Esophagus squamous epithelium (tissue), 5 donors: ENCODE measurements at regions not wholly inside any gene's neighbourhood (a gene's known extent, or its start where the extent isn't known, plus 50 kb on each side); places are given as distances from the start of the nearest gene placed in this dataset.

Experiments used
- DNase-seq: peaks from one replicate; lab custom pipeline; 2025; lab: John Stamatoyannopoulos, UW
- H3K27ac ChIP-seq, 4 donors: fragments of 200-600 bp; sonication (generic); one replicate each; pipeline ENCODE4 v1.5.1; 2016 to 2019; ENCODE audit warnings: mild to moderate bottlenecking in 1 of 4
- H3K27me3 ChIP-seq, 4 donors: fragments of 200-600 bp; sonication (generic); 1 replicate in 3 of 4; 2 replicates in 1 of 4; pipeline versions ENCODE4 v1.5.1 to v1.6.0; 2017 to 2021; ENCODE audit warnings: antibody characterized with exemption in 1 of 4
- H3K36me3 ChIP-seq, 3 donors: fragments of 200-600 bp; sonication (generic); one replicate each; pipeline ENCODE4 v1.5.1; 2016 to 2019
- H3K4me1 ChIP-seq, 3 donors: fragments of 200-600 bp; sonication (generic); one replicate each; pipeline ENCODE4 v1.5.1; 2017 to 2019
- H3K4me3 ChIP-seq, 4 donors: fragments of 200-600 bp; sonication (generic); 1 replicate in 3 of 4; 2 replicates in 1 of 4; pipeline ENCODE4 v1.5.1; 2016 to 2019; ENCODE audit warnings: mild to moderate bottlenecking in 2 of 4, moderate library complexity in 1 of 4
- H3K9me3 ChIP-seq, 3 donors: fragments of 200-600 bp; sonication (generic); one replicate each; pipeline ENCODE4 v1.5.1; 2016 to 2019
- POLR2A ChIP-seq, 4 donors: fragments of 450-650 bp; IDR thresholded peaks; one replicate each; pipeline ENCODE4 v1.6.1; 2017; ENCODE audit warnings: antibody characterized with exemption in 4 of 4, mild to moderate bottlenecking in 4 of 4, moderate library complexity in 3 of 4
- WGBS, 2 donors: methylation state at CpG; one replicate each; pipeline ENCODE4 v1.1.5; 2018; 5-methylcytosine and 5-hydroxymethylcytosine counted together
- intact Hi-C: fragments of 100-400 bp; cut with DNase I; formaldehyde crosslinking; loops from one replicate; pipeline ENCODE4 v1.15.0; 2022
- TF ChIP-seq, protein P1 (sequence below), 6 experiments: fragments of 450-650 bp in 4 of 6; fragments of 200-600 bp in 2 of 6; sonication (generic) in 2 of 6; IDR thresholded peaks; one replicate each; pipeline ENCODE4 v1.5.1; 2016 to 2019; ENCODE audit warnings: antibody characterized with exemption in 6 of 6, mild to moderate bottlenecking in 4 of 6, moderate library complexity in 4 of 6
- donor health status: DM: yes; HTN: yes; CAD: no.

DNA sequence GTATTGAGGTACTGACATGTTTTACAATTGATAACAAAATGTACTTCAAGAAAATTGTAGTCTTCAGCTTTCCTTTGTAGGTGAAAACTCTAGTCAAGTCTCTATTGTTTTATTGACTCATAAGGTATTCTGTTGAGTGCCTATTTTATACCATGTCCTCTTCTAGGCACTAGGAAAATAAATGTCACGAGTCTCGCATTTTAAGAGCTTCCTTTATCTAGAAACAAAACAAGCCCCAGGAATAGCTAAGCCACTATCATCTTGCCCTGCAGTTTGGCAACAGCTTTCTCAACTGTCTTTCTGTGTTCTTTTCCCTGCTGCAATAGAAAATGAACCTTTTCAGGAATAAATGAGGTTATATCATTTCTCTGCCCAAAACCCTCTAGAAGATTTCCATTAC lies 288.5 kb upstream of the NEGR1 start:
- WGBS, 2 donors, result 56 to 66% methylated on average over 2 of the region's 2 CpGs
- no peak overlapping the region for H3K4me3 ChIP-seq
- no peaks in the 10 kb centered on the region for H3K36me3 ChIP-seq
- no peaks in the 10 kb centered on the region for H3K27me3 ChIP-seq
- H3K4me1 ChIP-seq, result no peaks in the 10 kb centered on the region
- H3K27ac ChIP-seq, result no peak overlapping the region
- no peak for DNase-seq
- TF ChIP-seq POLR2A (IDR thresholded peaks at IDR 0.05), result no peak
- TF ChIP-seq, protein P1, sequence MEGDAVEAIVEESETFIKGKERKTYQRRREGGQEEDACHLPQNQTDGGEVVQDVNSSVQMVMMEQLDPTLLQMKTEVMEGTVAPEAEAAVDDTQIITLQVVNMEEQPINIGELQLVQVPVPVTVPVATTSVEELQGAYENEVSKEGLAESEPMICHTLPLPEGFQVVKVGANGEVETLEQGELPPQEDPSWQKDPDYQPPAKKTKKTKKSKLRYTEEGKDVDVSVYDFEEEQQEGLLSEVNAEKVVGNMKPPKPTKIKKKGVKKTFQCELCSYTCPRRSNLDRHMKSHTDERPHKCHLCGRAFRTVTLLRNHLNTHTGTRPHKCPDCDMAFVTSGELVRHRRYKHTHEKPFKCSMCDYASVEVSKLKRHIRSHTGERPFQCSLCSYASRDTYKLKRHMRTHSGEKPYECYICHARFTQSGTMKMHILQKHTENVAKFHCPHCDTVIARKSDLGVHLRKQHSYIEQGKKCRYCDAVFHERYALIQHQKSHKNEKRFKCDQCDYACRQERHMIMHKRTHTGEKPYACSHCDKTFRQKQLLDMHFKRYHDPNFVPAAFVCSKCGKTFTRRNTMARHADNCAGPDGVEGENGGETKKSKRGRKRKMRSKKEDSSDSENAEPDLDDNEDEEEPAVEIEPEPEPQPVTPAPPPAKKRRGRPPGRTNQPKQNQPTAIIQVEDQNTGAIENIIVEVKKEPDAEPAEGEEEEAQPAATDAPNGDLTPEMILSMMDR (IDR thresholded peaks at IDR 0.05), result no peak
- no peaks in the 10 kb centered on the region for H3K9me3 ChIP-seq
- intact Hi-C loops, result no loop called here

DNA sequence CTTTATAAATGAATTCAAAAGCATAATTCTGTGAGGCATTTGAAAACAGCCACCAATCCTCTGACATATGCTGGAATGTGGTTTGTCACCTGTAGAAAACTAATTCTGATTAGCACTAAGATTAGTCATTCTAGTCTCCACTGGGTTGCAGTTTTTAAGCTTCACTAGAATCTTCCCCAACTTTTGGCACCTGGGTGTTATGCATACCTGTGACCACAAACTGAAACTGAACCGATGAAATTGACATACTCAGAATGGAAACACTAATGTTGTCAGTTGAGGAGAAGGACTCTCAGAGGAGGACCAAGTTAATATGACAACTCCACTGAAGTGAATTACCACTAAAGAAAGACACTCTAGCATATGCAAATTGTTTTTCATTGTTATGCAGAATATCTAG lies 285.8 kb upstream of the NEGR1 start:
- Histone ChIP-seq H3K27me3 (no peaks in the 10 kb centered on the region), H3K4me1 (no peaks in the 10 kb centered on the region), H3K4me3 (no peak overlapping the region), H3K36me3 (no peaks in the 10 kb centered on the region), H3K27ac (no peak overlapping the region), H3K9me3 (no peaks in the 10 kb centered on the region)
- DNase-seq, result no peak
- intact Hi-C loops, result no loop called here
- TF ChIP-seq POLR2A (IDR thresholded peaks at IDR 0.05), result no peak
- TF ChIP-seq, protein P1 (IDR thresholded peaks at IDR 0.05), result no peak
- WGBS, 2 donors, result 20 to 73% methylated on average over 1 of the region's 1 CpG

DNA sequence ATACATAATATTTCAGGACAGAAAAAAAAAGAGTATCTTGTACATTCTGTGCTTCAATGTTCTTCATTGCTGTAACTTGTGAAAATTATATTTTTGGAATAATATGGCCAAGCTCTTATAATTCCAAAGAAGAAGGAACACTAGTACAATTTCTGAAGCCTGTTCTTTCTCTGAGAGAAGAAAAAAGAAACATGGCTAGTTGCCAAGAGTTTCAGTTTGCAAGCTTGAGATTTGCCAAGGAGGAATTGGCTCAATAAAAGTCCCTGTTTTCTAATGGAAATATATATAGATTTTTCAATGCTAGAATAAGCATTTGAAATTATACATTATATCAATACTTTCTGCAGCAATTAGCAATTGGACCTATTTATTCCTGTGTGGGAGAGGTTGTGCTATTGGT lies 285.2 kb upstream of the NEGR1 start:
- H3K4me1 ChIP-seq, result no peaks in the 10 kb centered on the region
- no peak for DNase-seq
- H3K27ac ChIP-seq, result no peak overlapping the region
- intact Hi-C loops, result no loop called here
- H3K27me3 ChIP-seq, result no peaks in the 10 kb centered on the region
- H3K9me3 ChIP-seq, result no peaks in the 10 kb centered on the region
- TF ChIP-seq, protein P1 (IDR thresholded peaks at IDR 0.05), result no peak
- TF ChIP-seq POLR2A (IDR thresholded peaks at IDR 0.05), result no peak
- H3K4me3 ChIP-seq, result no peak overlapping the region
- no peaks in the 10 kb centered on the region for H3K36me3 ChIP-seq

DNA sequence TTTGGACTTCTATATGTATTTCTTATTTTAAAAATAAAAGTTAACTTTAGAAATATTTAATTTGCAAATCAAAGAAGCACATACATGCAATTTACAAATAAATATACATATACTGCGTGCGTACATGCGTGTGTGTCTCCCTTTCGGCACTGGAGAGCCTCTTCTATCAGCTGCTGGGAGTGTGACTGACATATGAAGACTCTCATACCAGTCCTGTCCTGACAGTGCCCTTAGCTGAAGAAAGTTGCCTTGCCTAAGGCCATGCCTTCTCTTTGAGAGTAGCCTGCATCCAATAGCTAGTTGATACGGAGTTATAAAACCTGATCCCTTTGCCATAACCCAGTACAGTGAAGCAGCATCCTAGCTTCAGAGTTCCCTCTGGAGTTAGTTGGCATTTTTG lies 282.4 kb upstream of the NEGR1 start:
- DNase-seq, result no peak
- intact Hi-C loops, result no loop called here
- H3K27me3 ChIP-seq, result no peaks in the 10 kb centered on the region

DNA sequence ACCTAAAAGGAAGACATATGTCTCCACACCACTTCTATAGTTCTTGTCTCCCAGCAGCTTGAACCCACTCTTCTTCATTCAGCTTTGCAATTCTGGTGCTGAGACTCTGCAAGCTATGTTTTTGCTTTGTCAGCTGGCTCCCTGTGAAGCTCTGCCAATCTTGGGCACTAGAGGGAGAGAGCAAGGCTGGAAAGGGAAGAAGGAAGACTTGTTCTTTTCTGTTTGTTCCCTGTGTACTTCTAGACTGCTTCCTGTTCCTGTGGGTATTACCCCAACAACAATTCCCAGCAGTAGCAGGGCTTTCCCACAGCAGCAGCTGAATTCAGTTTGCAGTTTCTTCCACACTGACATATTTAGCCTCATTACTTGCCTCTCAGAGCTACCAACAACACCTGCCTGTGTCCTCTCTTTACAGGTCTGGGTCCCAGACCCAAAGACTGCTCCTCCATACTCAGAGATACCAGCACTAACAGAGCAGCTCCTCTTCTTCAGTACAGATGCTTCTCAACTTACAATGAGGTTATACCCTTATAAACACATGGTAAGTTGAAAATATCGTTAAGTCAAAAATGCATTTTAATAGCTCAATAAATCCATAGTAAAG lies 275.2 kb upstream of the NEGR1 start:
- H3K36me3 ChIP-seq, result no peaks in the 10 kb centered on the region
- 65 to 73% methylated on average over 1 of the region's 1 CpG for WGBS, 2 donors

More for the DNA sequence above, 282.4 kb upstream of the NEGR1 start:
- Histone ChIP-seq H3K36me3 (no peaks in the 10 kb centered on the region), H3K9me3 (no peaks in the 10 kb centered on the region), H3K4me3 (no peak overlapping the region), H3K27ac (no peak overlapping the region), H3K4me1 (no peaks in the 10 kb centered on the region)
- TF ChIP-seq POLR2A (IDR thresholded peaks at IDR 0.05), result no peak
- TF ChIP-seq, protein P1 (IDR thresholded peaks at IDR 0.05), result no peak
- 80 to 84% methylated on average over 5 of the region's 5 CpGs for WGBS, 2 donors

More for the DNA sequence above, 275.2 kb upstream of the NEGR1 start:
- intact Hi-C loops, result no loop called here
- TF ChIP-seq, protein P1 (IDR thresholded peaks at IDR 0.05), result no peak
- TF ChIP-seq POLR2A (IDR thresholded peaks at IDR 0.05), result no peak
- H3K27ac ChIP-seq, result no peak overlapping the region
- no peaks in the 10 kb centered on the region for H3K4me1 ChIP-seq
- no peaks in the 10 kb centered on the region for H3K9me3 ChIP-seq
- no peak for DNase-seq
- no peaks in the 10 kb centered on the region for H3K27me3 ChIP-seq
- H3K4me3 ChIP-seq, result no peak overlapping the region
